PC-3 (cell line): ENCODE measurements at regions not wholly inside any gene's neighbourhood (a gene's known extent, or its start where the extent isn't known, plus 50 kb on each side); places are given as distances from the start of the nearest gene placed in this dataset.

Source experiments
- EZH2 ChIP-seq: fragments of 300-600 bp; sonication (generic); IDR thresholded peaks from one replicate; pipeline ENCODE4 v1.6.1; 2017; ENCODE audit warnings: antibody characterized with exemption, mild to moderate bottlenecking, low read length; ENCODE audit not compliant: unreplicated experiment
- TF ChIP-seq, protein P1 (sequence below): fragments of 300-600 bp; sonication (generic); conservative IDR thresholded peaks from 2 replicates; pipeline ENCODE4 v1.5.1; 2017; ENCODE audit warnings: antibody characterized with exemption, low read depth, mild to moderate bottlenecking, low read length

DNA sequence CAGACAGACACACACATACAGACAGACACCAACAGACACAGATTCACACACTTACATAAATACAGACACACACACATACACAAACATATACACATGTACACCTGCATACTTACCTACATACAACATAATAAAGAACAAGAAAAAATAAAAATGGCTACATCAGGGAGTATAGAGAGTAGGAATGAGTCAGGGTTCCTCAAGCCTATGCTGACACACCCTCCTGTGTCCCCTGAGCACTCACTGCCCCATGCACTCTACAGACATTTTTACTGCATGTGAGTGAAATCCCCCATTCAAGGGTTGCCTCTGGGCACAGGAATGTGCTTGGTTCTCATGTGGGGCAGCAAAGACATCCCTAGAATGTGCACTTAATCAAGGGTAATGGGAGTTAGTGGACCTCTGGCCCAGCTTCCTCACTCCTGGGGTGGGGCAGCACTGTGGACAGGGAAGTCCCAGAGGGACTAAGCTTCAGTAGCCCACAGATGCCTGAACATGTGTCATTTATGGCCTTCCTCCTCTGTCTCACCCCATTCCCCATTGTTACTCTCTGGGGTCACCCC lies 185.9 kb upstream of the FOXA2 start:
- TF ChIP-seq EZH2 = no peak
- TF ChIP-seq, protein P1, sequence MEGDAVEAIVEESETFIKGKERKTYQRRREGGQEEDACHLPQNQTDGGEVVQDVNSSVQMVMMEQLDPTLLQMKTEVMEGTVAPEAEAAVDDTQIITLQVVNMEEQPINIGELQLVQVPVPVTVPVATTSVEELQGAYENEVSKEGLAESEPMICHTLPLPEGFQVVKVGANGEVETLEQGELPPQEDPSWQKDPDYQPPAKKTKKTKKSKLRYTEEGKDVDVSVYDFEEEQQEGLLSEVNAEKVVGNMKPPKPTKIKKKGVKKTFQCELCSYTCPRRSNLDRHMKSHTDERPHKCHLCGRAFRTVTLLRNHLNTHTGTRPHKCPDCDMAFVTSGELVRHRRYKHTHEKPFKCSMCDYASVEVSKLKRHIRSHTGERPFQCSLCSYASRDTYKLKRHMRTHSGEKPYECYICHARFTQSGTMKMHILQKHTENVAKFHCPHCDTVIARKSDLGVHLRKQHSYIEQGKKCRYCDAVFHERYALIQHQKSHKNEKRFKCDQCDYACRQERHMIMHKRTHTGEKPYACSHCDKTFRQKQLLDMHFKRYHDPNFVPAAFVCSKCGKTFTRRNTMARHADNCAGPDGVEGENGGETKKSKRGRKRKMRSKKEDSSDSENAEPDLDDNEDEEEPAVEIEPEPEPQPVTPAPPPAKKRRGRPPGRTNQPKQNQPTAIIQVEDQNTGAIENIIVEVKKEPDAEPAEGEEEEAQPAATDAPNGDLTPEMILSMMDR = no peak
